ENCODE measurements at regions not wholly inside any gene's neighbourhood (a gene's known extent, or its start where the extent isn't known, plus 50 kb on each side); places are given as distances from the start of the nearest gene placed in this dataset.

GRCh38 chr9:82543726-82544125 is 519.2 kb downstream of the RASEF start:
- no peaks in the 10 kb centered on the region for H3K9me3 ChIP-seq
- H3K36me3 ChIP-seq: no peaks in the 10 kb centered on the region
- H3K4me1 ChIP-seq: no peaks in the 10 kb centered on the region
- peaks cover 0 to 3% of the 10 kb centered on the region in 2 donors for H3K27me3 ChIP-seq
- TF ChIP-seq POLR2A (IDR thresholded peaks at IDR 0.05): no peak
- no peak for TF ChIP-seq POLR2AphosphoS5 (IDR thresholded peaks at IDR 0.05)
- TF ChIP-seq CTCF (IDR thresholded peaks at IDR 0.05): no peak
- no peak overlapping the region for H3K4me3 ChIP-seq
- H3K27ac ChIP-seq: no peak overlapping the region
- no peak for DNase-seq (ENCODE audit: low spot score in 2 of 2)
- intact Hi-C loops (cut with DNase I; ENCODE audit: low total_unique reads): no loop called here

- intact Hi-C loops (cut with DNase I; ENCODE audit: low total_unique reads): no loop called here
- Histone ChIP-seq H3K9me3 (no peaks in the 10 kb centered on the region), H3K4me3 (no peak overlapping the region), H3K4me1 (no peaks in the 10 kb centered on the region), H3K27me3 (peaks cover 0 to 3% of the 10 kb centered on the region in 2 donors), H3K27ac (no peak overlapping the region), H3K36me3 (no peaks in the 10 kb centered on the region)
- TF ChIP-seq POLR2A (IDR thresholded peaks at IDR 0.05): no peak
- TF ChIP-seq POLR2AphosphoS5 (IDR thresholded peaks at IDR 0.05): no peak
- TF ChIP-seq CTCF (IDR thresholded peaks at IDR 0.05): no peak
- no peak for DNase-seq (ENCODE audit: low spot score in 2 of 2)
Observed at GRCh38 chr9:82546136-82546535, 516.8 kb downstream of the RASEF start.

- intact Hi-C loops (cut with DNase I; ENCODE audit: low total_unique reads): no loop called here
- Histone ChIP-seq H3K4me1 (no peaks in the 10 kb centered on the region), H3K9me3 (no peaks in the 10 kb centered on the region), H3K36me3 (no peaks in the 10 kb centered on the region), H3K4me3 (no peak overlapping the region), H3K27ac (no peak overlapping the region), H3K27me3 (peaks cover 0 to 3% of the 10 kb centered on the region in 2 donors)
- TF ChIP-seq POLR2A (IDR thresholded peaks at IDR 0.05): no peak
- TF ChIP-seq CTCF (IDR thresholded peaks at IDR 0.05): no peak
- no peak for TF ChIP-seq POLR2AphosphoS5 (IDR thresholded peaks at IDR 0.05)
- DNase-seq (ENCODE audit: low spot score in 2 of 2): no peak
Observed at GRCh38 chr9:82547995-82548394, 514.9 kb downstream of the RASEF start.

GRCh38 chr9:82549174-82549821 is 513.6 kb downstream of the RASEF start:
- H3K27ac ChIP-seq: no peak overlapping the region
- no peak for DNase-seq (ENCODE audit: low spot score in 2 of 2)
- intact Hi-C loops (cut with DNase I; ENCODE audit: low total_unique reads): no loop called here

More at GRCh38 chr9:82549174-82549821, 513.6 kb downstream of the RASEF start:
- H3K9me3 ChIP-seq: no peaks in the 10 kb centered on the region
- H3K4me3 ChIP-seq: no peak overlapping the region
- peaks cover 0 to 3% of the 10 kb centered on the region in 2 donors for H3K27me3 ChIP-seq
- no peaks in the 10 kb centered on the region for H3K4me1 ChIP-seq
- H3K36me3 ChIP-seq: no peaks in the 10 kb centered on the region
- TF ChIP-seq POLR2AphosphoS5 (IDR thresholded peaks at IDR 0.05) (no peak), POLR2A (IDR thresholded peaks at IDR 0.05) (no peak), CTCF (IDR thresholded peaks at IDR 0.05) (no peak)

All from breast epithelium (tissue), 4 donors.